HEK293T (cell line): ENCODE measurements at regions not wholly inside any gene's neighbourhood (a gene's known extent, or its start where the extent isn't known, plus 50 kb on each side); places are given as distances from the start of the nearest gene placed in this dataset.

Experiments used
- BHLHE40 ChIP-seq: fragments of 450-650 bp; IDR thresholded peaks from 2 replicates; pipeline ENCODE4 v1.6.1; 2016; ENCODE audit warnings: mild to moderate bottlenecking, moderate library complexity, borderline replicate concordance
- CTBP1 ChIP-seq: fragments of 450-650 bp; IDR thresholded peaks from 2 replicates; pipeline ENCODE4 v1.6.1; 2016; ENCODE audit warnings: borderline replicate concordance
- SP1 ChIP-seq: fragments of 450-650 bp; IDR thresholded peaks from 2 replicates; pipeline ENCODE4 v1.6.1; 2017

DNA sequence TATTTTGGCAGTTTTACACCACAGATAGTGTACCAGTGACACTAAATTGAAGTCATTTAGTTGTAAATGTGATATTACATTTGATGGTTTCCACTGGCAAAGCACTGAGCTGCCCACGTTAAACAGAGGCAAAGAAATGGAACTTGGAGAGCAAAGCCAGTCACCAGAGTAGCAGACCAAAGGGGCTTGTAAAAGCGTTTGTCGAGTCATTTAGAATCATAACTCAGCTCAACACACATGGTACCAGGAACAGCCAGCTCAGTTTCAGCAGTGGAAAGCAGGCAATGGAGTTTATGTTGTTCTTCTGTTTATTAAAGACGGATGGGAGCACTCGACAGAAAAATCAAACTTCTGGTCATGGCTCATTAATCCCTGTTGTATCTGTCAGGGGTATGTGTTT is 91.2 kb downstream of the POU3F3 start:
- TF ChIP-seq BHLHE40 (no peak), CTBP1 (no peak), SP1 (no peak)
